ENCODE measurements at regions not wholly inside any gene's neighbourhood (a gene's known extent, or its start where the extent isn't known, plus 50 kb on each side); places are given as distances from the start of the nearest gene placed in this dataset.

GRCh38 chr7:16106300-16106699 is 315.0 kb downstream of the CRPPA start:
- no peak for TF ChIP-seq CTCF (IDR thresholded peaks at IDR 0.05; ENCODE audit: low read length)
- no peak for TF ChIP-seq EZH2 (optimal IDR thresholded peaks at IDR 0.05; ENCODE audit: low read depth, low read length)

Data from MM.1S (cell line).